Colonic mucosa (tissue), 4 donors: ENCODE measurements at regions not wholly inside any gene's neighbourhood (a gene's known extent, or its start where the extent isn't known, plus 50 kb on each side); places are given as distances from the start of the nearest gene placed in this dataset.

Experiments
- DNase-seq: peaks from one replicate; pipeline ENCODE4 v3.0.0-alpha.2; 2020
- H3K27ac ChIP-seq: fragments of 200-600 bp; one replicate; pipeline ENCODE4 v1.8.0; 2021
- H3K27me3 ChIP-seq: fragments of 200-600 bp; one replicate; pipeline ENCODE4 v1.8.0; 2021
- H3K36me3 ChIP-seq: fragments of 200-600 bp; one replicate; pipeline ENCODE4 v1.8.0; 2021
- H3K4me1 ChIP-seq: fragments of 200-600 bp; one replicate; pipeline ENCODE4 v1.8.0; 2021; ENCODE audit warnings: mild to moderate bottlenecking
- H3K4me3 ChIP-seq: fragments of 200-600 bp; one replicate; pipeline ENCODE4 v1.8.0; 2021
- H3K9ac ChIP-seq, 2 donors: one replicate each; pipeline ENCODE4 v1.7.0; 2013; ENCODE audit warnings: control low read depth in 2 of 2, low read depth in 2 of 2, low read length in 2 of 2
- H3K9me3 ChIP-seq: fragments of 200-600 bp; one replicate; pipeline ENCODE4 v1.8.0; 2021
- intact Hi-C: fragments of 100-400 bp; cut with DNase I; formaldehyde crosslinking; loops from one replicate; pipeline ENCODE4 v1.14.1; 2022
- TF ChIP-seq, protein P1 (sequence below): fragments of 200-600 bp; IDR thresholded peaks from one replicate; pipeline ENCODE4 v1.8.0; 2022; ENCODE audit warnings: antibody characterized with exemption, mild to moderate bottlenecking
- donor health status: healthy.
- donor health status: DM: no; HTN: no; CAD: no.
- donor health status: DM: no; HTN: no; CAD: no.

DNA sequence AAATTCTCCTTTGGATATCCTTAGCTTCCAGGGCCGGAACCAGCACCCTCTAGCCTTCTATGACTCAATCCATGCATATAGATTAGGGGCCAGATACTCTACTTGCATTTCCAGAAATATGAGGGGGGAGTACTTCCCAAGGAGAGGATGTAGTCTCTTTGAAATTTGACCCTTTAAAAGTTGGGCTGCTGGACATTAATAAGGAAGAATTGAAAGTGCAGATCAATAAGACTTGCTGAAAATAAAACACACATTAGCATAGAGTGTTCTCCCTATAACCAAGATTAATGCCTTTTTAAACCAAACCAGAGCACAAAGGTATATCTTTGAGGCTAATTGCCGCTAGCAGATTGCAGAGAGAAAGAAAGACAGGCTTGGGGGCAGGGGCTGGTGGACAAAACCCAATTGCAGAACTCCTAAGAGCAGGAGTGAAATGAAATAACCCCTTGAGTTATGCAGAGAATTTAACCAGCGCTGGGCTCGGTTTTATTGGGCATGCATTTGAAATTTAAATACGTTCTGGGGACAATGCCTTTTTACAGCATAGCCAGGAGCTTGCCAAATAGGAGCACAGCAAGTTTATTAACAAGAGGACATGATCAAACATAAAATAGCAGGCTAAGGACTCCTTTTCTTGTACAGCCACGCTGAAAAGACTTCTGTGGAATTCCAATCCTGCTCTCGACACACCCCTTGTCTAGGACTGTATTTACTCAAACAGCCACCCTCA, 108.2 kb upstream of the SALL4 start:
- no peaks in the 10 kb centered on the region for H3K36me3 ChIP-seq
- no peak overlapping the region for H3K9ac ChIP-seq
- no peak overlapping the region for H3K27ac ChIP-seq
- H3K27me3 ChIP-seq, result no peaks in the 10 kb centered on the region
- intact Hi-C loops, result no loop called here
- TF ChIP-seq, protein P1, sequence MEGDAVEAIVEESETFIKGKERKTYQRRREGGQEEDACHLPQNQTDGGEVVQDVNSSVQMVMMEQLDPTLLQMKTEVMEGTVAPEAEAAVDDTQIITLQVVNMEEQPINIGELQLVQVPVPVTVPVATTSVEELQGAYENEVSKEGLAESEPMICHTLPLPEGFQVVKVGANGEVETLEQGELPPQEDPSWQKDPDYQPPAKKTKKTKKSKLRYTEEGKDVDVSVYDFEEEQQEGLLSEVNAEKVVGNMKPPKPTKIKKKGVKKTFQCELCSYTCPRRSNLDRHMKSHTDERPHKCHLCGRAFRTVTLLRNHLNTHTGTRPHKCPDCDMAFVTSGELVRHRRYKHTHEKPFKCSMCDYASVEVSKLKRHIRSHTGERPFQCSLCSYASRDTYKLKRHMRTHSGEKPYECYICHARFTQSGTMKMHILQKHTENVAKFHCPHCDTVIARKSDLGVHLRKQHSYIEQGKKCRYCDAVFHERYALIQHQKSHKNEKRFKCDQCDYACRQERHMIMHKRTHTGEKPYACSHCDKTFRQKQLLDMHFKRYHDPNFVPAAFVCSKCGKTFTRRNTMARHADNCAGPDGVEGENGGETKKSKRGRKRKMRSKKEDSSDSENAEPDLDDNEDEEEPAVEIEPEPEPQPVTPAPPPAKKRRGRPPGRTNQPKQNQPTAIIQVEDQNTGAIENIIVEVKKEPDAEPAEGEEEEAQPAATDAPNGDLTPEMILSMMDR, result no peak
- no peak for DNase-seq
- H3K9me3 ChIP-seq, result no peaks in the 10 kb centered on the region
- H3K4me1 ChIP-seq, result no peaks in the 10 kb centered on the region
- no peak overlapping the region for H3K4me3 ChIP-seq

DNA sequence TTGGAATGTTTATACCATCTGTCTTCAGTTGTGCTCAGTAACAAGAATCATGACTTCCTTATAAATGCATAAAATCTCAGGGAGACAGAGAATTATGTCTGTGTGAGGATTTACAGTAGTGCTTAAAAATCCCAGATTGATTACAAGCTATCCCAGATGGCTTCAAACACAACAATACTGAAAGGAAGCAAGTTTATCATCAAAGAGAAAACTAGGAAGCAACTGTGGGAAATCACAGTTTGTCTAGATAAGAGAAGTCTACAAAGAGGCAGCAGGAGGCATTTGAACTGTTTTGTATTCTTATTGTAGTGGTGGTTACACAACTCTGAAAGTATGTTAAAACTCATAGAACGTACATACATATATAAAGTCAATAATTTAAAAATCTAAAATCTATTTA, 104.4 kb upstream of the SALL4 start:
- Histone ChIP-seq H3K27ac (no peak overlapping the region), H3K4me1 (no peaks in the 10 kb centered on the region), H3K36me3 (no peaks in the 10 kb centered on the region), H3K9ac (no peak overlapping the region), H3K4me3 (no peak overlapping the region), H3K27me3 (no peaks in the 10 kb centered on the region), H3K9me3 (no peaks in the 10 kb centered on the region)
- intact Hi-C loops, result no loop called here
- DNase-seq, result no peak
- TF ChIP-seq, protein P1, result no peak

DNA sequence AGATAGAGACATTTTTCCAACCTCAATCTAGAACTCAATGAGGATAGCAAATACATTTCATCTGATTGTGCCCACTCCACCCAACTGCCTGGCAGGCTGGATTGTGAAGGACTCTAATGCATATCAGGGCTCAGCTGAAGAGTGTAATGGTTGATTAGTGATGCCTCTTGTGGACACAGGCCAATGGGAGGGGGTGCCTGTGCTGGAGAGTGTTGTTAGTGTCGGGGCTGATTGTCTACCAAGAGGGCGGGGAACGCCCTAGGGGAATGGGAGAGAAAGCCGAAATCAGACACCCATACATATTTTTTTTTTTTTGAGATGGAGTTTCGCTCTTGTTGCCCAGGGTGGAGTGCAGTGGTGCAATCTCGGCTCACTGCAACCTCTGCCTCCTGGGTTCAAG, 103.7 kb upstream of the SALL4 start:
- Histone ChIP-seq H3K36me3 (no peaks in the 10 kb centered on the region), H3K27me3 (no peaks in the 10 kb centered on the region), H3K4me3 (no peak overlapping the region), H3K9ac (no peak overlapping the region), H3K4me1 (no peaks in the 10 kb centered on the region), H3K9me3 (no peaks in the 10 kb centered on the region), H3K27ac (no peak overlapping the region)
- DNase-seq, result no peak
- TF ChIP-seq, protein P1, result no peak
- intact Hi-C loops, result no loop called here

DNA sequence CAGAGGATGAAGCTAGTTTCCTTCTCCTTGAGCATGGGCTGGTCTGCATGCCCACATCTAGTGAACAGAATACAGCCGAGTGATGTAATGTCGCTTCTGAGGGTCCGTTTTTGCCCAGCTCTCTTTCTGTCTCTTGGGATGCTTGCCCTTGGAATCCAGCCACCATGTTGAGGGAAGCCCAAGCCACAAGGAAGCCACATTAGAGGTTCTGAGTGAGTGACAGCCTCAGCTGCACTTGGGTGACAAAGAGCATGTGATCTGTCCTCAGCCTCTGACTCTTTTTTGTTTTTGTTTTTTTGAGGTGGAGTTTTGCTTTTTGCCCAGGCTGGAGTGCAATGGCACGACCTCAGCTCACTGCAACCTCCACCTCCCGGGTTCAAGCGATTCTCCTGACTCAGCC, 100.6 kb upstream of the SALL4 start:
- Histone ChIP-seq H3K27me3 (no peaks in the 10 kb centered on the region), H3K9me3 (no peaks in the 10 kb centered on the region), H3K4me3 (no peak overlapping the region), H3K27ac (no peak overlapping the region), H3K9ac (no peak overlapping the region), H3K4me1 (no peaks in the 10 kb centered on the region), H3K36me3 (no peaks in the 10 kb centered on the region)
- intact Hi-C loops, result no loop called here
- no peak for DNase-seq
- TF ChIP-seq, protein P1, result no peak

DNA sequence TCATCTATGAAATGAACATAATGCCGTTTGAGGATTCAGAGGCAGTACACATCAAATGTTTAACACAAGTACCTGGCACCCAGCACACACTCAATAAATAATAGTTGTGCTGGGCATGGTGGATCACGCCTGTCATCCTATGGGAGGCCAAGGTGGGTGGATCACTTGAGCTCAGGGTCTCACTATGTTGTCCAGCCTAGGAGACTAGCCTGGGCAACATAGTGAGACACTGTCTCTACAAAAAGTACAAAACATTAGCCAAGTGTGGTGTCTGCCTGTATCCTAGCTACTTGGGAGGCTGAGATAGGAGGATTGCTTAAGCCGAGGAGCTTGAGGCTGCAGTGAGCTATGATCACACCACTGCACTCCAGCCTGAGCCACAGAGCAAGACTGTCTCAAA, 98.1 kb upstream of the SALL4 start:
- intact Hi-C loops, result no loop called here
- H3K9ac ChIP-seq, result no peak overlapping the region
- no peaks in the 10 kb centered on the region for H3K4me1 ChIP-seq
- TF ChIP-seq, protein P1, result no peak
- no peaks in the 10 kb centered on the region for H3K9me3 ChIP-seq
- H3K27ac ChIP-seq, result no peak overlapping the region
- no peaks in the 10 kb centered on the region for H3K36me3 ChIP-seq
- DNase-seq, result no peak
- H3K4me3 ChIP-seq, result no peak overlapping the region
- H3K27me3 ChIP-seq, result no peaks in the 10 kb centered on the region
